ENCODE measurements at regions not wholly inside any gene's neighbourhood (a gene's known extent, or its start where the extent isn't known, plus 50 kb on each side); places are given as distances from the start of the nearest gene placed in this dataset.

GRCh38 chr14:100453930-100454329 lies 130.8 kb downstream of the SLC25A47 start:
- Histone ChIP-seq H3K9me3 (ENCODE audit: control insufficient read depth in 4 of 4, low read length in 3 of 4) (no peaks in the 10 kb centered on the region), H3K4me1 (ENCODE audit: control insufficient read depth in 4 of 4, insufficient read depth in 4 of 4, low read length in 3 of 4) (no peaks in the 10 kb centered on the region), H3K9ac (ENCODE audit: low read depth in 1 of 2, low read length in 2 of 2) (no peak overlapping the region), H3K36me3 (ENCODE audit: control insufficient read depth in 4 of 4, insufficient read depth in 3 of 4, low read depth in 1 of 4, low read length in 3 of 4) (no peaks in the 10 kb centered on the region), H3K27me3 (ENCODE audit: control insufficient read depth in 4 of 4, insufficient read depth in 4 of 4, low read length in 3 of 4) (no peaks in the 10 kb centered on the region), H3K4me3 (ENCODE audit: low read depth in 1 of 3, low read length in 3 of 3) (no peak overlapping the region), H3K27ac (ENCODE audit: low read depth in 1 of 2, low read length in 2 of 2) (no peak overlapping the region)
- no peak for TF ChIP-seq RAD21 (IDR thresholded peaks at IDR 0.05)
- no peak for TF ChIP-seq ATF3 (IDR thresholded peaks at IDR 0.05)
- no peak for TF ChIP-seq FOXA1 (IDR thresholded peaks at IDR 0.05)
- no peak for TF ChIP-seq TAF1 (conservative IDR thresholded peaks at IDR 0.05)
- TF ChIP-seq ZBTB33 (IDR thresholded peaks at IDR 0.05): no peak
- TF ChIP-seq REST (IDR thresholded peaks at IDR 0.05): no peak
- no peak for TF ChIP-seq EGR1 (IDR thresholded peaks at IDR 0.05; ENCODE audit: low read depth in 2 of 2)
- TF ChIP-seq HNF4A (conservative IDR thresholded peaks at IDR 0.05): no peak
- TF ChIP-seq GABPA (IDR thresholded peaks at IDR 0.05 in 1 of 2, conservative IDR thresholded peaks at IDR 0.05 in 1 of 2): no peak
- TF ChIP-seq HNF4G (IDR thresholded peaks at IDR 0.05): no peak
- no peak for TF ChIP-seq JUND (IDR thresholded peaks at IDR 0.05)
- WGBS: 92% methylated on average over 2 of the region's 2 CpGs
- DNase-seq (ENCODE audit: low spot score): no peak

GRCh38 chr14:100454437-100454836 lies 131.3 kb downstream of the SLC25A47 start:
- no peaks in the 10 kb centered on the region for H3K27me3 ChIP-seq (ENCODE audit: control insufficient read depth in 4 of 4, insufficient read depth in 4 of 4, low read length in 3 of 4)
- WGBS: 87% methylated on average over 1 of the region's 1 CpG

More at GRCh38 chr14:100454437-100454836, 131.3 kb downstream of the SLC25A47 start:
- Histone ChIP-seq H3K9me3 (ENCODE audit: control insufficient read depth in 4 of 4, low read length in 3 of 4) (no peaks in the 10 kb centered on the region), H3K27ac (ENCODE audit: low read depth in 1 of 2, low read length in 2 of 2) (no peak overlapping the region), H3K36me3 (ENCODE audit: control insufficient read depth in 4 of 4, insufficient read depth in 3 of 4, low read depth in 1 of 4, low read length in 3 of 4) (no peaks in the 10 kb centered on the region), H3K9ac (ENCODE audit: low read depth in 1 of 2, low read length in 2 of 2) (no peak overlapping the region), H3K4me3 (ENCODE audit: low read depth in 1 of 3, low read length in 3 of 3) (no peak overlapping the region), H3K4me1 (ENCODE audit: control insufficient read depth in 4 of 4, insufficient read depth in 4 of 4, low read length in 3 of 4) (no peaks in the 10 kb centered on the region)
- TF ChIP-seq MAX (IDR thresholded peaks at IDR 0.05) (no peak), JUND (IDR thresholded peaks at IDR 0.05) (no peak), ATF3 (IDR thresholded peaks at IDR 0.05) (no peak), RAD21 (IDR thresholded peaks at IDR 0.05) (no peak), REST (IDR thresholded peaks at IDR 0.05) (no peak), CTCF (IDR thresholded peaks at IDR 0.05; ENCODE audit: low read depth, low read length, missing input control) (no peak), GABPA (IDR thresholded peaks at IDR 0.05 in 1 of 2, conservative IDR thresholded peaks at IDR 0.05 in 1 of 2) (no peak), SP1 (IDR thresholded peaks at IDR 0.05) (no peak), HNF4A (conservative IDR thresholded peaks at IDR 0.05) (no peak), ZBTB33 (IDR thresholded peaks at IDR 0.05) (no peak), HNF4G (IDR thresholded peaks at IDR 0.05) (no peak), YY1 (IDR thresholded peaks at IDR 0.05) (no peak), RXRA (IDR thresholded peaks at IDR 0.05) (no peak)
- DNase-seq (ENCODE audit: low spot score): no peak

Measured in liver (tissue), 8 donors.